Muscle layer of colon (tissue), 2 donors: ENCODE measurements at regions not wholly inside any gene's neighbourhood (a gene's known extent, or its start where the extent isn't known, plus 50 kb on each side); places are given as distances from the start of the nearest gene placed in this dataset.

Experiments used
- H3K27ac ChIP-seq: one replicate; pipeline ENCODE4 v1.7.0; 2013; ENCODE audit warnings: low read depth, mild to moderate bottlenecking, low read length, moderate library complexity
- H3K27me3 ChIP-seq, 2 donors: one replicate each; pipeline ENCODE4 v1.7.0; 2013; ENCODE audit warnings: low read length in 2 of 2, mild to moderate bottlenecking in 2 of 2; ENCODE audit not compliant: insufficient read depth in 2 of 2, control insufficient read depth in 1 of 2
- H3K36me3 ChIP-seq: one replicate; pipeline ENCODE4 v1.7.0; 2013; ENCODE audit warnings: mild to moderate bottlenecking, low read length; ENCODE audit not compliant: insufficient read depth
- H3K4me1 ChIP-seq: one replicate; pipeline ENCODE4 v1.7.0; 2013; ENCODE audit warnings: mild to moderate bottlenecking, low read length; ENCODE audit not compliant: insufficient read depth
- H3K4me3 ChIP-seq, 2 donors: one replicate each; pipeline ENCODE4 v1.7.0; 2013; ENCODE audit warnings: low read length in 2 of 2, low read depth in 1 of 2, mild to moderate bottlenecking in 1 of 2, moderate library complexity in 1 of 2
- H3K9ac ChIP-seq: one replicate; pipeline ENCODE4 v1.7.0; 2013; ENCODE audit warnings: low read length
- H3K9me3 ChIP-seq: one replicate; pipeline ENCODE4 v1.7.0; 2013; ENCODE audit warnings: mild to moderate bottlenecking, low read length
- donor health status: abdominal sarcoma.
- donor health status: Adenocarcinoma of cecum.

- H3K27ac ChIP-seq, result no peak overlapping the region
- no peak overlapping the region for H3K4me3 ChIP-seq
- H3K9ac ChIP-seq, result no peak overlapping the region
- H3K4me1 ChIP-seq, result peaks cover 6% of the 10 kb centered on the region
- H3K9me3 ChIP-seq, result no peaks in the 10 kb centered on the region
- no peaks in the 10 kb centered on the region for H3K36me3 ChIP-seq
- H3K27me3 ChIP-seq, result no peaks in the 10 kb centered on the region
Observed at GRCh38 chr14:85442996-85443395, 86.9 kb upstream of the FLRT2 start.

GRCh38 chr14:85444635-85445034, 85.3 kb upstream of the FLRT2 start:
- no peak overlapping the region for H3K27ac ChIP-seq
- no peaks in the 10 kb centered on the region for H3K9me3 ChIP-seq
- no peaks in the 10 kb centered on the region for H3K27me3 ChIP-seq
- H3K4me1 ChIP-seq, result peaks cover 5% of the 10 kb centered on the region
- H3K4me3 ChIP-seq, result no peak overlapping the region
- H3K9ac ChIP-seq, result no peak overlapping the region
- H3K36me3 ChIP-seq, result no peaks in the 10 kb centered on the region

- Histone ChIP-seq H3K9me3 (no peaks in the 10 kb centered on the region), H3K4me1 (no peaks in the 10 kb centered on the region), H3K9ac (no peak overlapping the region), H3K27ac (no peak overlapping the region), H3K36me3 (no peaks in the 10 kb centered on the region), H3K4me3 (no peak overlapping the region), H3K27me3 (no peaks in the 10 kb centered on the region)
Observed at GRCh38 chr14:85445151-85445795, 84.7 kb upstream of the FLRT2 start.

- H3K27ac ChIP-seq, result no peak overlapping the region
- H3K4me3 ChIP-seq, result no peak overlapping the region
- H3K36me3 ChIP-seq, result no peaks in the 10 kb centered on the region
- no peaks in the 10 kb centered on the region for H3K9me3 ChIP-seq
- H3K4me1 ChIP-seq, result no peaks in the 10 kb centered on the region
- no peak overlapping the region for H3K9ac ChIP-seq
- H3K27me3 ChIP-seq, result no peaks in the 10 kb centered on the region
Observed at GRCh38 chr14:85447883-85448282, 82.1 kb upstream of the FLRT2 start.

- H3K4me3 ChIP-seq, result no peak overlapping the region
- H3K9ac ChIP-seq, result no peak overlapping the region
- no peaks in the 10 kb centered on the region for H3K4me1 ChIP-seq
- no peaks in the 10 kb centered on the region for H3K36me3 ChIP-seq
- no peak overlapping the region for H3K27ac ChIP-seq
- H3K9me3 ChIP-seq, result no peaks in the 10 kb centered on the region
- H3K27me3 ChIP-seq, result no peaks in the 10 kb centered on the region
Observed at GRCh38 chr14:85451421-85451820, 78.5 kb upstream of the FLRT2 start.

GRCh38 chr14:85453401-85454225, 76.3 kb upstream of the FLRT2 start:
- Histone ChIP-seq H3K27ac (no peak overlapping the region), H3K27me3 (no peaks in the 10 kb centered on the region), H3K4me1 (no peaks in the 10 kb centered on the region), H3K4me3 (no peak overlapping the region), H3K36me3 (no peaks in the 10 kb centered on the region), H3K9me3 (no peaks in the 10 kb centered on the region), H3K9ac (no peak overlapping the region)

GRCh38 chr14:85454226-85454813, 75.6 kb upstream of the FLRT2 start:
- Histone ChIP-seq H3K9me3 (no peaks in the 10 kb centered on the region), H3K36me3 (no peaks in the 10 kb centered on the region), H3K27me3 (no peaks in the 10 kb centered on the region), H3K9ac (no peak overlapping the region), H3K27ac (no peak overlapping the region), H3K4me3 (no peak overlapping the region), H3K4me1 (no peaks in the 10 kb centered on the region)

- Histone ChIP-seq H3K9me3 (no peaks in the 10 kb centered on the region), H3K27me3 (no peaks in the 10 kb centered on the region), H3K36me3 (no peaks in the 10 kb centered on the region), H3K27ac (no peak overlapping the region), H3K9ac (no peak overlapping the region), H3K4me1 (no peaks in the 10 kb centered on the region), H3K4me3 (no peak overlapping the region)
Observed at GRCh38 chr14:85459361-85460000, 70.5 kb upstream of the FLRT2 start.

- Histone ChIP-seq H3K9me3 (no peaks in the 10 kb centered on the region), H3K9ac (no peak overlapping the region), H3K4me3 (no peak overlapping the region), H3K27ac (no peak overlapping the region), H3K27me3 (no peaks in the 10 kb centered on the region), H3K36me3 (no peaks in the 10 kb centered on the region), H3K4me1 (no peaks in the 10 kb centered on the region)
Observed at GRCh38 chr14:85461432-85462133, 68.4 kb upstream of the FLRT2 start.

- Histone ChIP-seq H3K4me1 (no peaks in the 10 kb centered on the region), H3K9me3 (no peaks in the 10 kb centered on the region), H3K27me3 (no peaks in the 10 kb centered on the region), H3K9ac (no peak overlapping the region), H3K27ac (no peak overlapping the region), H3K36me3 (no peaks in the 10 kb centered on the region), H3K4me3 (no peak overlapping the region)
Observed at GRCh38 chr14:85463512-85463911, 66.4 kb upstream of the FLRT2 start.
